Stimulated activated naive CD8-positive, alpha-beta T cell treated with anti-CD3 and anti-CD28 coated beads, Interleukin-15, amount 100 ng/mL, for 72 hours (primary cell): ENCODE measurements at regions not wholly inside any gene's neighbourhood (a gene's known extent, or its start where the extent isn't known, plus 50 kb on each side); places are given as distances from the start of the nearest gene placed in this dataset.

Experiments
- ATAC-seq: fragments of 150-1000 bp; cut with Tn5 transposase; 2 replicates; pipeline ENCODE4 v1.10.0; 2021; ENCODE audit warnings: mild to moderate bottlenecking, moderate library complexity
- DNase-seq, 2 donors: peaks; one replicate each; pipeline ENCODE4 v3.0.0; 2021 to 2022
- H3K27ac Mint-ChIP-seq, 2 donors: one replicate each; pipeline ENCODE4 v1.8.0; 2022; ENCODE audit warnings: mild to moderate bottlenecking in 2 of 2, mixed read lengths in 2 of 2, moderate library complexity in 2 of 2
- H3K27me3 Mint-ChIP-seq: one replicate; pipeline ENCODE4 v1.8.0; 2022; ENCODE audit warnings: mixed read lengths
- H3K4me1 Mint-ChIP-seq: one replicate; pipeline ENCODE4 v1.8.0; 2022; ENCODE audit warnings: mild to moderate bottlenecking, mixed read lengths
- H3K4me3 Mint-ChIP-seq, 2 donors: one replicate each; pipeline ENCODE4 v1.8.0; 2022; ENCODE audit warnings: mild to moderate bottlenecking in 2 of 2, mixed read lengths in 2 of 2, moderate library complexity in 1 of 2
- H3K9me3 Mint-ChIP-seq, 2 donors: one replicate each; pipeline ENCODE4 v1.8.0; 2022; ENCODE audit warnings: mixed read lengths in 2 of 2

- Mint-ChIP-seq H3K27me3 (peaks cover 12% of the 10 kb centered on the region), H3K4me3 (no peak overlapping the region), H3K4me1 (no peaks in the 10 kb centered on the region), H3K9me3 (no peaks in the 10 kb centered on the region), H3K27ac (no peak overlapping the region)
- DNase-seq (no peak), ATAC-seq (no peak)
Measured at GRCh38 chr20:63130658-63131577, 85.0 kb downstream of the YTHDF1 start.

GRCh38 chr20:63129991-63130657 is 85.8 kb downstream of the YTHDF1 start:
- H3K4me3 Mint-ChIP-seq: no peak overlapping the region
- no peaks in the 10 kb centered on the region for H3K4me1 Mint-ChIP-seq
- no peak overlapping the region for H3K27ac Mint-ChIP-seq
- DNase-seq (no peak), ATAC-seq (no peak)
- H3K9me3 Mint-ChIP-seq: no peaks in the 10 kb centered on the region
- peaks cover 17% of the 10 kb centered on the region for H3K27me3 Mint-ChIP-seq

GRCh38 chr20:63129376-63129965 is 86.5 kb downstream of the YTHDF1 start:
- ATAC-seq: no peak
- DNase-seq: no peak
- Mint-ChIP-seq H3K27me3 (peaks cover 17% of the 10 kb centered on the region), H3K4me1 (no peaks in the 10 kb centered on the region), H3K9me3 (no peaks in the 10 kb centered on the region), H3K27ac (no peak overlapping the region), H3K4me3 (no peak overlapping the region)

DNA sequence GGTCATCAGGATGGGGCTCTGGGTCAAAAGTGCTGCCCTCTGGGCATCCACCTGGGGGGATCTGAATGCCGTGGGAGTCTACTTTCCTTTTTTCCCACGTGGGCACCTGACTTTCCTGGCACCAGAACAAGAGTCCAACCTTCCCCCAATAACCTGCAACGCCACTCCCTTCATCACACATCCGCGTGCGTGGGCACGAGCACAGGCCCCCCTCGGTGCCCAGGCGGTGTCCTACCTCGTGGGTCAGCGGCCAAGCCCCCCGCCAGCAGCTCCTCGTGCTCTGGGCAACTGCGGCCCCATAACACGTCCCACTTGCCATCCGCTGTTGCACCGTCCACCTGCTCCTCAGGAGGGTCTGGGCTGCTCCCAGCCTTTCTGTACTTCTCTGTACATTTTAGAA is 87.0 kb downstream of the YTHDF1 start:
- peaks cover 17% of the 10 kb centered on the region for H3K27me3 Mint-ChIP-seq
- no peak for ATAC-seq
- DNase-seq: no peak
- H3K27ac Mint-ChIP-seq: no peak overlapping the region
- no peak overlapping the region for H3K4me3 Mint-ChIP-seq
- H3K9me3 Mint-ChIP-seq: no peaks in the 10 kb centered on the region
- H3K4me1 Mint-ChIP-seq: no peaks in the 10 kb centered on the region

DNA sequence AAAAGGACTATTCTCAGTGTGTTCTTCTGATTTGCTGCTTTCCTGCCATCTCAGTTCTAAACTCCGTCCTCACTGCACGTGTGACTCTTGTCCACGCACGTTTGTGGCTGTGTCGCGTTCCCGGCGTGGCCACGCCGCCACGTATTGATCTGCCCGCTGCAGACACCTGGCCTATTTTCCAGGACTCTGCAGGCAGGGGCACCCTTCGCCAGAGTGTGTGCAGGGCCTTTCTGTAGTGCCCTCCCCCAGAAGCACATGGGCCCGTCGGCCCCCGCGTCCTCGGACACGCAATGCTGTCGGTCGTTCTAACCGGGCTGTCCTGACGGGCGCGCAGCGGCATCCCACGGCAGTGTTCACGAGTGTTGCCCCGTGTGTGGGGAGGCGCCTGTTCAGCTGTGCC is 87.6 kb downstream of the YTHDF1 start:
- no peaks in the 10 kb centered on the region for H3K9me3 Mint-ChIP-seq
- H3K4me3 Mint-ChIP-seq: no peak overlapping the region
- H3K4me1 Mint-ChIP-seq: no peaks in the 10 kb centered on the region
- DNase-seq (no peak), ATAC-seq (no peak)
- H3K27me3 Mint-ChIP-seq: peaks cover 17% of the 10 kb centered on the region
- no peak overlapping the region for H3K27ac Mint-ChIP-seq

GRCh38 chr20:63127700-63128364 is 88.1 kb downstream of the YTHDF1 start:
- H3K4me1 Mint-ChIP-seq: no peaks in the 10 kb centered on the region
- ATAC-seq: no peak
- no peaks in the 10 kb centered on the region for H3K9me3 Mint-ChIP-seq
- H3K27ac Mint-ChIP-seq: no peak overlapping the region
- H3K27me3 Mint-ChIP-seq: peaks cover 17% of the 10 kb centered on the region
- no peak for DNase-seq
- H3K4me3 Mint-ChIP-seq: no peak overlapping the region

- Mint-ChIP-seq H3K4me3 (no peak overlapping the region), H3K9me3 (no peaks in the 10 kb centered on the region), H3K4me1 (no peaks in the 10 kb centered on the region), H3K27ac (no peak overlapping the region), H3K27me3 (peaks cover 13% of the 10 kb centered on the region)
- ATAC-seq: no peak
- no peak for DNase-seq
Measured at GRCh38 chr20:63126876-63127699, 88.8 kb downstream of the YTHDF1 start.

DNA sequence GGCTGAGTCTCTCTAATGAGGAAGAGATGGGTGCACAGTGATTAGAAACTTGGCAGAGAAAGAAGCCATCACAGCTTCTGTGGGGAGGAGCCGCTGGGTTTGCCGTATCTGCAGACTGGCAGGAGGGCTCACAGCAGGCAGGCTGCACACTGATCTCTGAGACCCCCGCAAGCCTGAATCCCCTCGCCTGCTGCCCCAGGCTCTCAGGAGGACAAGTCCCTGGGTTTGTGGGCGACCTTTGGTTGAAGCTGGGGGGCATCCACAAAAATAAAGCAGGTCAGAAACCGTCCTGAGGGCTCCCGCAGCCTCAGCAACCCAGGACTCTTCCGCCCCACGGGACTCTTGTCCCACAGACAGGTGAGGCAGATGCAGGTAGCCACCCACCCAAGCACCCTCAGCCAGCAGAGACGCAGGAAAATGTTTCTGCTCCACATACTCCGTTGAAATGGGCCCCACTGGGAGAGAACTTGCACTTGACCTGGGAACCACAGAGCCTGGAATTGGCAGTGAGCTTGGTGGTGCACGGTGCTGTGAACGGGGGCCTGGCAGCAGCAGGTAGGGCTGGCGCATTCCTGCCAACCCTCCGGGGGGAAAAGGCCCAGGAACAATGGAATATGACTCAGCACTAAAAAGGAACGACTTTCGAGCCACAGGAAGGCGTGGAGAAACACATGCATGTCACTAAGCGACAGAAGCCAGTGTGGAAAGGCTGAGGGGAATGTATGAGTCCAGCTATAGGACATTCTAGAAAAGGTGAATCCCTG is 89.9 kb downstream of the YTHDF1 start:
- H3K27ac Mint-ChIP-seq: no peak overlapping the region
- ATAC-seq: no peak

GRCh38 chr20:63125581-63125837 is 90.4 kb downstream of the YTHDF1 start:
- no peak for ATAC-seq
- Mint-ChIP-seq H3K27me3 (peaks cover 10% of the 10 kb centered on the region), H3K9me3 (no peaks in the 10 kb centered on the region), H3K27ac (no peak overlapping the region), H3K4me3 (no peak overlapping the region), H3K4me1 (no peaks in the 10 kb centered on the region)
- DNase-seq: no peak

More for the DNA sequence above, 89.9 kb downstream of the YTHDF1 start:
- Mint-ChIP-seq H3K4me3 (no peak overlapping the region), H3K27me3 (peaks cover 10% of the 10 kb centered on the region), H3K9me3 (no peaks in the 10 kb centered on the region), H3K4me1 (no peaks in the 10 kb centered on the region)
- no peak for DNase-seq

- no peak overlapping the region for H3K4me3 Mint-ChIP-seq
- no peak overlapping the region for H3K27ac Mint-ChIP-seq
- peaks cover 10% of the 10 kb centered on the region for H3K27me3 Mint-ChIP-seq
- no peaks in the 10 kb centered on the region for H3K4me1 Mint-ChIP-seq
- no peaks in the 10 kb centered on the region for H3K9me3 Mint-ChIP-seq
- no peak for ATAC-seq
- DNase-seq: no peak
Measured at GRCh38 chr20:63124782-63125580, 91.0 kb downstream of the YTHDF1 start.

- no peak overlapping the region for H3K27ac Mint-ChIP-seq
Measured at GRCh38 chr20:63124092-63124781, 91.7 kb downstream of the YTHDF1 start.

GRCh38 chr20:63123331-63123741 is 92.6 kb downstream of the YTHDF1 start:
- no peaks in the 10 kb centered on the region for H3K4me1 Mint-ChIP-seq
- no peaks in the 10 kb centered on the region for H3K9me3 Mint-ChIP-seq
- no peak overlapping the region for H3K27ac Mint-ChIP-seq
- H3K27me3 Mint-ChIP-seq: peaks cover 19% of the 10 kb centered on the region
- no peak overlapping the region for H3K4me3 Mint-ChIP-seq
- DNase-seq: no peak
- no peak for ATAC-seq

More at GRCh38 chr20:63124092-63124781, 91.7 kb downstream of the YTHDF1 start:
- Mint-ChIP-seq H3K4me1 (no peaks in the 10 kb centered on the region), H3K27me3 (peaks cover 10% of the 10 kb centered on the region), H3K9me3 (no peaks in the 10 kb centered on the region), H3K4me3 (no peak overlapping the region)
- DNase-seq: no peak
- no peak for ATAC-seq

DNA sequence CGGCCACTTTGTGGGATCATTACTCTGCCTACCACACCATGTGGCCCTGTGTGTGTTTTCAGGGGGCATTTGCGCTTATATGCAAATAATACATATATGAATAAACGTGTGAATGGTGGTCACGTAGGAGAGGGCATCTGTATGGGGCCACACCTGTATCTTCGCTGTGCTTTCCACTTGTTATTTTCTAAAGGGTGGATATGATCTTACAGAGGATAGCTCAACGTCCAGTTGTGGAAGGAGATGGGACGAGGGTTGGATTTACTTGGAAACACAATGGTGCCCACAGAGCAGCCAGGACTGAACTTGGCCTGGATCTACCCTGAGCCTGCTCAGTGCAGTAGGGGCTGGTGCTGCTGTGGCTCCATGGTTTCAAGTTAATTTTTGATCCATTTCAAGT is 93.3 kb downstream of the YTHDF1 start:
- Mint-ChIP-seq H3K27ac (no peak overlapping the region), H3K4me3 (no peak overlapping the region), H3K4me1 (no peaks in the 10 kb centered on the region), H3K27me3 (peaks cover 26% of the 10 kb centered on the region), H3K9me3 (no peaks in the 10 kb centered on the region)
- DNase-seq (no peak), ATAC-seq (no peak)
